PC-3 (cell line): ENCODE measurements at regions not wholly inside any gene's neighbourhood (a gene's known extent, or its start where the extent isn't known, plus 50 kb on each side); places are given as distances from the start of the nearest gene placed in this dataset.

Experiments
- EZH2 ChIP-seq: fragments of 300-600 bp; sonication (generic); IDR thresholded peaks from one replicate; pipeline ENCODE4 v1.6.1; 2017; ENCODE audit warnings: antibody characterized with exemption, mild to moderate bottlenecking, low read length; ENCODE audit not compliant: unreplicated experiment
- EZH2phosphoT487 ChIP-seq: fragments of 300-600 bp; sonication (generic); IDR thresholded peaks from 2 replicates; pipeline ENCODE4 v1.6.1; 2018; ENCODE audit warnings: mild to moderate bottlenecking, antibody characterized with exemption, low read length, borderline replicate concordance
- TF ChIP-seq, protein P1 (sequence below): fragments of 300-600 bp; sonication (generic); conservative IDR thresholded peaks from 2 replicates; pipeline ENCODE4 v1.5.1; 2017; ENCODE audit warnings: antibody characterized with exemption, low read depth, mild to moderate bottlenecking, low read length

DNA sequence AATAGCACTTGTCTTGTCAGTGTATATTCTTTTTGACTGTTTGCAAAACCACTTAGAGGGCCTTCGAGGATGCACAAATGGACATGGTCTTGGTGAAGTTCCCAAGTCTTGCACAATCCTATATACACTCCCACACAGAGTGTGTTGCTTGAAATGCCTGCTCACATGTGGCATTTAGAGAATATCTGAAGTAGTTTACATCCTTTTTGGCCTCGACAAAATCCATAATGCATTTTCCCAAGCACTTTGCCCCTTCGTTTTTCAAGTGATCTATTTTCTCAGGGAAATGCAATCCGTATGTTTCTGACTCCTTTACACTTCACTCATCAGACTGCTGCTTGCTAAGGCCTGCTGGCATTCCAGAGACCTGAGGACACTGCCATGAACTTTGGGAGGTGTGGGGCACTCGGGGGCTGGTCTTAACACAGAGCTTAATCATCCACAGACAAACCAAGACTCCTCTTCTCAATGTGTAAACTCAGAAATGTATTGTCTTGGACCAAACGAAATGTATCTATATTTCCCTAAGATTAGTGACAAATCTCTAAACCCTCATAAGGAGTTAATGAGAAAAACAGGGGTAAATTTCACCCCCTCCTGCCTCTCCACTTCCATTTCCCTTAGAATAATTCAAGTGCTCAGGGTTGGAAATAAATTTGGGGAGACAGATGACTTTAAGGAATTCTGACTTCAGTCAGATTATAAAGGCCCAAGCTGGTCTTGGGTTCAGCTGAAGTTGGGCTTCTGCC lies 219.3 kb upstream of the APCDD1 start:
- TF ChIP-seq EZH2 (no peak), EZH2phosphoT487 (no peak)
- TF ChIP-seq, protein P1, sequence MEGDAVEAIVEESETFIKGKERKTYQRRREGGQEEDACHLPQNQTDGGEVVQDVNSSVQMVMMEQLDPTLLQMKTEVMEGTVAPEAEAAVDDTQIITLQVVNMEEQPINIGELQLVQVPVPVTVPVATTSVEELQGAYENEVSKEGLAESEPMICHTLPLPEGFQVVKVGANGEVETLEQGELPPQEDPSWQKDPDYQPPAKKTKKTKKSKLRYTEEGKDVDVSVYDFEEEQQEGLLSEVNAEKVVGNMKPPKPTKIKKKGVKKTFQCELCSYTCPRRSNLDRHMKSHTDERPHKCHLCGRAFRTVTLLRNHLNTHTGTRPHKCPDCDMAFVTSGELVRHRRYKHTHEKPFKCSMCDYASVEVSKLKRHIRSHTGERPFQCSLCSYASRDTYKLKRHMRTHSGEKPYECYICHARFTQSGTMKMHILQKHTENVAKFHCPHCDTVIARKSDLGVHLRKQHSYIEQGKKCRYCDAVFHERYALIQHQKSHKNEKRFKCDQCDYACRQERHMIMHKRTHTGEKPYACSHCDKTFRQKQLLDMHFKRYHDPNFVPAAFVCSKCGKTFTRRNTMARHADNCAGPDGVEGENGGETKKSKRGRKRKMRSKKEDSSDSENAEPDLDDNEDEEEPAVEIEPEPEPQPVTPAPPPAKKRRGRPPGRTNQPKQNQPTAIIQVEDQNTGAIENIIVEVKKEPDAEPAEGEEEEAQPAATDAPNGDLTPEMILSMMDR, result no peak
